ENCODE measurements at regions not wholly inside any gene's neighbourhood (a gene's known extent, or its start where the extent isn't known, plus 50 kb on each side); places are given as distances from the start of the nearest gene placed in this dataset.

GRCh38 chr3:94967196-94967595 is 904.3 kb downstream of the NSUN3 start:
- Mint-ChIP-seq H3K27me3 (no peaks in the 10 kb centered on the region), H3K27ac (no peak overlapping the region), H3K9me3 (ENCODE audit: insufficient read depth) (peaks cover 5% of the 10 kb centered on the region), H3K4me3 (no peak overlapping the region), H3K4me1 (no peaks in the 10 kb centered on the region)
- ATAC-seq (ENCODE audit: low read depth) = no peak
- Histone ChIP-seq H3K4me3 (ENCODE audit: control extremely low read depth in 1 of 5, extremely low read depth in 1 of 5, insufficient read depth in 1 of 5, low read depth in 2 of 5, low read length in 4 of 5) (no peak overlapping the region), H3K4me2 (replicated peaks; ENCODE audit: low read depth, low read length, poor library complexity, severe bottlenecking) (no peak overlapping the region), H3K27ac (ENCODE audit: low read length in 2 of 2) (no peak overlapping the region), H3K27me3 (replicated peaks in 1 of 4; ENCODE audit: control extremely low read depth in 1 of 4, control insufficient read depth in 3 of 4, insufficient read depth in 4 of 4, low read length in 3 of 4) (no peaks in the 10 kb centered on the region), H3K79me2 (ENCODE audit: control insufficient read depth, insufficient read depth, low read length) (no peaks in the 10 kb centered on the region), H2AFZ (ENCODE audit: insufficient read depth, low read depth, low read length, poor library complexity, severe bottlenecking) (no peak overlapping the region), H3K4me1 (ENCODE audit: control insufficient read depth in 2 of 2, insufficient read depth in 2 of 2, low read length in 2 of 2) (no peaks in the 10 kb centered on the region), H4K20me1 (ENCODE audit: control insufficient read depth, insufficient read depth, low read length, poor library complexity, severe bottlenecking) (no peaks in the 10 kb centered on the region), H3K9ac (ENCODE audit: low read length) (no peak overlapping the region), H3K36me3 (replicated peaks in 1 of 2; ENCODE audit: control extremely low read depth in 1 of 2, control insufficient read depth in 1 of 2, extremely low read depth in 1 of 2, insufficient read depth in 2 of 2, low read length in 1 of 2) (no peaks in the 10 kb centered on the region), H3K9me3 (ENCODE audit: control extremely low read depth in 1 of 3, control insufficient read depth in 2 of 3, insufficient read depth in 1 of 3, low read length in 2 of 3) (no peaks in the 10 kb centered on the region)
- WGBS (ENCODE audit: insufficient coverage) = 100% methylated on average over 1 of the region's 2 CpGs
- no peak for TF ChIP-seq EZH2 (IDR thresholded peaks at IDR 0.05; ENCODE audit: borderline replicate concordance, insufficient read depth, low read depth, low read length, poor library complexity, severe bottlenecking)
- no peak for TF ChIP-seq CTCF (IDR thresholded peaks at IDR 0.05)
- ChIA-PET CTCF (no interaction called here), POLR2A (no interaction called here)
- intact Hi-C loops (cut with micrococcal nuclease) = no loop called here
- no peak for DNase-seq

GRCh38 chr3:94968519-94968918 is 905.7 kb downstream of the NSUN3 start:
- Histone ChIP-seq H2AFZ (ENCODE audit: insufficient read depth, low read depth, low read length, poor library complexity, severe bottlenecking) (no peak overlapping the region), H3K4me1 (ENCODE audit: control insufficient read depth in 2 of 2, insufficient read depth in 2 of 2, low read length in 2 of 2) (no peaks in the 10 kb centered on the region), H3K79me2 (ENCODE audit: control insufficient read depth, insufficient read depth, low read length) (no peaks in the 10 kb centered on the region), H3K9me3 (ENCODE audit: control extremely low read depth in 1 of 3, control insufficient read depth in 2 of 3, insufficient read depth in 1 of 3, low read length in 2 of 3) (no peaks in the 10 kb centered on the region), H3K4me3 (ENCODE audit: control extremely low read depth in 1 of 5, extremely low read depth in 1 of 5, insufficient read depth in 1 of 5, low read depth in 2 of 5, low read length in 4 of 5) (no peak overlapping the region), H3K27ac (ENCODE audit: low read length in 2 of 2) (no peak overlapping the region), H3K27me3 (replicated peaks in 1 of 4; ENCODE audit: control extremely low read depth in 1 of 4, control insufficient read depth in 3 of 4, insufficient read depth in 4 of 4, low read length in 3 of 4) (no peaks in the 10 kb centered on the region), H4K20me1 (ENCODE audit: control insufficient read depth, insufficient read depth, low read length, poor library complexity, severe bottlenecking) (no peaks in the 10 kb centered on the region), H3K4me2 (replicated peaks; ENCODE audit: low read depth, low read length, poor library complexity, severe bottlenecking) (no peak overlapping the region), H3K36me3 (replicated peaks in 1 of 2; ENCODE audit: control extremely low read depth in 1 of 2, control insufficient read depth in 1 of 2, extremely low read depth in 1 of 2, insufficient read depth in 2 of 2, low read length in 1 of 2) (no peaks in the 10 kb centered on the region), H3K9ac (ENCODE audit: low read length) (no peak overlapping the region)
- ChIA-PET POLR2A (no interaction called here), CTCF (no interaction called here)
- Mint-ChIP-seq H3K4me3 (no peak overlapping the region), H3K27ac (no peak overlapping the region), H3K9me3 (ENCODE audit: insufficient read depth) (peaks cover 5% of the 10 kb centered on the region), H3K4me1 (no peaks in the 10 kb centered on the region), H3K27me3 (no peaks in the 10 kb centered on the region)
- DNase-seq (no peak), ATAC-seq (ENCODE audit: low read depth) (no peak)
- TF ChIP-seq EZH2 (IDR thresholded peaks at IDR 0.05; ENCODE audit: borderline replicate concordance, insufficient read depth, low read depth, low read length, poor library complexity, severe bottlenecking) (no peak), CTCF (IDR thresholded peaks at IDR 0.05) (no peak)
- no CpG with 5 or more reads among the region's 1 CpG for WGBS (ENCODE audit: insufficient coverage)
- intact Hi-C loops (cut with micrococcal nuclease) = no loop called here

All from B cell (primary cell).